ENCODE measurements at regions not wholly inside any gene's neighbourhood (a gene's known extent, or its start where the extent isn't known, plus 50 kb on each side); places are given as distances from the start of the nearest gene placed in this dataset.

DNA sequence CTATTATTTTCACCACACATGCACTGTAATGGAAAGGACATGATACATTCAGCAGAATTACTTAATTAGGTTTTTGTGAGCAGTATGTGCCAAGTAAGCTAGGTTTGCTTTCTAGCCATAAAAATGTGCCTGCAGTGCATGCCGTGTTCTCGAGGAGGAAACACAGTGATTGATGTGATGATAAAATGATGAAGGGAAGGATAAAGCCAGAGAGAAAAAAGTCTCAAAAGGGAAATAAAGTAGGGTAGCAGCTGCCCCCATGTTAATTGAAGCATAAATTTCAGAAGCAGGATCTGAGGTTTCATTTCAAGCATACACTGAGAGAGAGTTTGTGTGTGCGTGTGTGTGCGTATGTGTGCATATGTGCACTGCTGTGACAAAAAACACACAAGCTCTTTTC is 714.2 kb upstream of the C9orf72 start:
- Histone ChIP-seq H3K79me2 (ENCODE audit: control insufficient read depth in 1 of 2, insufficient read depth in 2 of 2, low read length in 2 of 2) (no peaks in the 10 kb centered on the region), H4K8ac (ENCODE audit: extremely low read depth, insufficient read depth, low read length) (no peak overlapping the region), H3K4me2 (ENCODE audit: insufficient read depth in 1 of 2, low read depth in 2 of 2, low read length in 2 of 2) (no peak overlapping the region), H3K23me2 (ENCODE audit: low read depth, low read length) (no peaks in the 10 kb centered on the region), H3K79me1 (ENCODE audit: low read depth, low read length) (no peaks in the 10 kb centered on the region), H4K5ac (ENCODE audit: insufficient read length, low read depth, low read length) (no peak overlapping the region), H3K4ac (replicated peaks; ENCODE audit: insufficient read length, low read depth, low read length) (no peak overlapping the region), H3K23ac (ENCODE audit: insufficient read length) (no peak overlapping the region), H2AK5ac (ENCODE audit: low read depth, low read length) (no peak overlapping the region), H3K27me3 (replicated peaks in 1 of 4; ENCODE audit: control insufficient read depth in 3 of 4, extremely low read depth in 1 of 4, insufficient read depth in 3 of 4, low read length in 3 of 4) (no peaks in the 10 kb centered on the region), H2BK20ac (ENCODE audit: low read length) (no peak overlapping the region), H3K27ac (ENCODE audit: low read depth, low read length) (no peak overlapping the region), H3K4me3 (ENCODE audit: extremely low read depth in 1 of 4, insufficient read depth in 2 of 4, low read depth in 3 of 4, low read length in 4 of 4) (no peak overlapping the region), H3K4me1 (replicated peaks in 1 of 4; ENCODE audit: control insufficient read depth in 3 of 4, insufficient read depth in 4 of 4, low read length in 3 of 4) (no peaks in the 10 kb centered on the region; a peak in 1 of 7 replicates), H2BK15ac (ENCODE audit: low read length) (no peak overlapping the region), H2AFZ (ENCODE audit: low read length) (no peak overlapping the region), H3K14ac (ENCODE audit: insufficient read length) (no peak overlapping the region), H4K20me1 (replicated peaks in 1 of 2; ENCODE audit: control insufficient read depth in 1 of 2, insufficient read depth in 2 of 2, low read length in 2 of 2) (no peaks in the 10 kb centered on the region), H3K56ac (replicated peaks; ENCODE audit: insufficient read length, low read depth, low read length) (no peak overlapping the region), H2BK5ac (ENCODE audit: low read depth, low read length) (no peak overlapping the region), H3K9ac (replicated peaks in 1 of 4; ENCODE audit: extremely low read depth in 1 of 4, low read depth in 3 of 4, low read length in 3 of 4) (no peak overlapping the region), H4K91ac (replicated peaks; ENCODE audit: insufficient read length, low read length) (no peak overlapping the region), H3K36me3 (ENCODE audit: control insufficient read depth in 2 of 4, insufficient read depth in 4 of 4, low read length in 3 of 4) (no peaks in the 10 kb centered on the region), H2BK120ac (replicated peaks; ENCODE audit: low read depth, low read length) (no peak overlapping the region), H3K18ac (ENCODE audit: extremely low read depth, low read length) (no peak overlapping the region), H2BK12ac (ENCODE audit: low read depth, low read length) (no peak overlapping the region; the same call in 1 of the 2 replicates), H3K9me3 (ENCODE audit: insufficient read depth in 2 of 2, low read depth in 1 of 2, low read length in 1 of 2) (peaks cover 8% of the 10 kb centered on the region in 2 experiments; a peak in 3 of 4 replicates)
- WGBS, 2 experiments (ENCODE audit: extremely low coverage in 1 of 2, insufficient coverage in 1 of 2, insufficient read length in 1 of 2, insufficient replicate concordance in 2 of 2, low coverage in 1 of 2, low lambda C conversion rate in 2 of 2, missing lambda C conversion rate in 1 of 2): 87% methylated on average over 4 of the region's 4 CpGs; no CpG with 5 or more reads in 1 of the 2 experiments
- DNase-seq (ENCODE audit: low read depth in 1 of 2, low spot score in 2 of 2): no peak
- ChIA-PET CTCF (ENCODE audit: partially characterized antibody) (interaction anchor here (0.6 kb wide), 1 partner anchor 321 kb away, joined by 3 read pairs; no protein-coding TSS in a partner anchor), POLR2A (ENCODE audit: partially characterized antibody) (no interaction called here)
- TF ChIP-seq EP300 (IDR thresholded peaks at IDR 0.05; ENCODE audit: borderline replicate concordance in 1 of 2, low read depth in 2 of 2, low read length in 2 of 2): no peak
- FAIRE-seq: no peak
